ENCODE measurements at regions not wholly inside any gene's neighbourhood (a gene's known extent, or its start where the extent isn't known, plus 50 kb on each side); places are given as distances from the start of the nearest gene placed in this dataset.

DNA sequence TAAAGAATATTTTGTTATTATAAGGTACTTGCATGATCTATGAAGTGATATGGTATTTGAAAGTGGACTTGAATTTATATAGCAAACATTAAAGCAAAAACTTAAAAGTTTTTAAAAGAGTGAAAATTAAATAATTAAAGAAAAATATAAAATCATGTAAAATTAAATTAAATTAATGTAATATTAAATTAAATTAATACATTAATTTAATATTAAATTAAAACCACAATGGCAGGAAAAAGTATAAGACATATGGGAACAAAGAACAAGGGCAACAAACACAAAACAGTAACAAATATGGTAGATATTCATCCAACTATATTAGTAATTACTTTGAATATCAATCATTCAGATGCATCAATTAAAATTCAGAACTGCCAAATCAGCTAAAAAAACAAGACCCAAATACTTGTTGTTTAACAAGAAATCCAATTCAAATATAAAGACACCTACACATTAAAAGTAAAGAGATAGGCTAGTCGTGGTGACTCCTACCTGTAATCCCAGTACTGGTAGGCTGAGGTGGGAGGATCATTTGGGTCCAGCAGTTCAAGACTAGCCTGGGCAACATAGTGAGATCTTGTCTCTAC, 992.2 kb upstream of the MIR17HG start:
- no peak for TF ChIP-seq ZNF175 (tag by site-specific recombination; IDR thresholded peaks at IDR 0.05)
- no peak for TF ChIP-seq YY1 (tag by site-specific recombination; IDR thresholded peaks at IDR 0.05)
- TF ChIP-seq, protein P1, sequence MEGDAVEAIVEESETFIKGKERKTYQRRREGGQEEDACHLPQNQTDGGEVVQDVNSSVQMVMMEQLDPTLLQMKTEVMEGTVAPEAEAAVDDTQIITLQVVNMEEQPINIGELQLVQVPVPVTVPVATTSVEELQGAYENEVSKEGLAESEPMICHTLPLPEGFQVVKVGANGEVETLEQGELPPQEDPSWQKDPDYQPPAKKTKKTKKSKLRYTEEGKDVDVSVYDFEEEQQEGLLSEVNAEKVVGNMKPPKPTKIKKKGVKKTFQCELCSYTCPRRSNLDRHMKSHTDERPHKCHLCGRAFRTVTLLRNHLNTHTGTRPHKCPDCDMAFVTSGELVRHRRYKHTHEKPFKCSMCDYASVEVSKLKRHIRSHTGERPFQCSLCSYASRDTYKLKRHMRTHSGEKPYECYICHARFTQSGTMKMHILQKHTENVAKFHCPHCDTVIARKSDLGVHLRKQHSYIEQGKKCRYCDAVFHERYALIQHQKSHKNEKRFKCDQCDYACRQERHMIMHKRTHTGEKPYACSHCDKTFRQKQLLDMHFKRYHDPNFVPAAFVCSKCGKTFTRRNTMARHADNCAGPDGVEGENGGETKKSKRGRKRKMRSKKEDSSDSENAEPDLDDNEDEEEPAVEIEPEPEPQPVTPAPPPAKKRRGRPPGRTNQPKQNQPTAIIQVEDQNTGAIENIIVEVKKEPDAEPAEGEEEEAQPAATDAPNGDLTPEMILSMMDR (tag by site-specific recombination; IDR thresholded peaks at IDR 0.05): no peak
- no peak for TF ChIP-seq ZXDB (tag by site-specific recombination; IDR thresholded peaks at IDR 0.05)
- TF ChIP-seq ZNF266 (tag by site-specific recombination; IDR thresholded peaks at IDR 0.05; ENCODE audit: low read depth): no peak

All from HEK293 (cell line).